KMS-11 (cell line): ENCODE measurements at regions not wholly inside any gene's neighbourhood (a gene's known extent, or its start where the extent isn't known, plus 50 kb on each side); places are given as distances from the start of the nearest gene placed in this dataset.

Source experiments
- H2AFZ ChIP-seq: fragments of 200-600 bp; sonication (generic); 2 replicates; pipeline ENCODE4 v1.6.1; 2016; ENCODE audit warnings: antibody characterized with exemption, mixed run types, low read depth
- H3K27ac ChIP-seq: fragments of 200-600 bp; sonication (generic); 2 replicates; pipeline ENCODE4 v1.6.1; 2016; ENCODE audit warnings: mild to moderate bottlenecking, mixed run types
- H3K27me3 ChIP-seq: fragments of 200-600 bp; sonication (generic); 2 replicates; pipeline ENCODE4 v1.6.1; 2017; ENCODE audit warnings: mild to moderate bottlenecking, low read depth, mixed run types, moderate library complexity; ENCODE audit not compliant: insufficient read depth
- H3K36me3 ChIP-seq: fragments of 200-600 bp; sonication (generic); 2 replicates; pipeline ENCODE4 v1.6.1; 2017; ENCODE audit warnings: mild to moderate bottlenecking, mixed run types; ENCODE audit not compliant: insufficient read depth
- H3K4me1 ChIP-seq: fragments of 200-600 bp; sonication (generic); 2 replicates; pipeline ENCODE4 v1.6.1; 2016; ENCODE audit warnings: mild to moderate bottlenecking, low read depth, mixed run types; ENCODE audit not compliant: poor library complexity, severe bottlenecking
- H3K4me2 ChIP-seq: fragments of 200-600 bp; sonication (generic); 2 replicates; pipeline ENCODE4 v1.7.0; 2016; ENCODE audit warnings: mild to moderate bottlenecking, mixed run types
- H3K4me3 ChIP-seq: fragments of 200-600 bp; sonication (generic); IDR thresholded peaks from 2 replicates; pipeline ENCODE4 v1.6.1; 2017; ENCODE audit warnings: low read depth, low read length, mixed read lengths; ENCODE audit not compliant: insufficient read depth
- H3K79me2 ChIP-seq: fragments of 200-600 bp; sonication (generic); 2 replicates; pipeline ENCODE4 v1.6.1; 2016; ENCODE audit warnings: low read depth, mixed run types; ENCODE audit not compliant: insufficient read depth
- H3K9ac ChIP-seq: fragments of 200-600 bp; sonication (generic); 2 replicates; pipeline ENCODE4 v1.6.1; 2016; ENCODE audit warnings: mild to moderate bottlenecking, mixed run types
- H4K20me1 ChIP-seq: fragments of 200-600 bp; sonication (generic); 2 replicates; pipeline ENCODE4 v1.6.1; 2016; ENCODE audit warnings: mild to moderate bottlenecking, mixed run types; ENCODE audit not compliant: insufficient read depth
- TF ChIP-seq, protein P1 (sequence below): fragments of 200-600 bp; sonication (generic); conservative IDR thresholded peaks from 2 replicates; pipeline ENCODE4 v1.6.1; 2017; ENCODE audit warnings: low read depth, mild to moderate bottlenecking, antibody characterized with exemption, low read length, moderate library complexity, mixed read lengths

DNA sequence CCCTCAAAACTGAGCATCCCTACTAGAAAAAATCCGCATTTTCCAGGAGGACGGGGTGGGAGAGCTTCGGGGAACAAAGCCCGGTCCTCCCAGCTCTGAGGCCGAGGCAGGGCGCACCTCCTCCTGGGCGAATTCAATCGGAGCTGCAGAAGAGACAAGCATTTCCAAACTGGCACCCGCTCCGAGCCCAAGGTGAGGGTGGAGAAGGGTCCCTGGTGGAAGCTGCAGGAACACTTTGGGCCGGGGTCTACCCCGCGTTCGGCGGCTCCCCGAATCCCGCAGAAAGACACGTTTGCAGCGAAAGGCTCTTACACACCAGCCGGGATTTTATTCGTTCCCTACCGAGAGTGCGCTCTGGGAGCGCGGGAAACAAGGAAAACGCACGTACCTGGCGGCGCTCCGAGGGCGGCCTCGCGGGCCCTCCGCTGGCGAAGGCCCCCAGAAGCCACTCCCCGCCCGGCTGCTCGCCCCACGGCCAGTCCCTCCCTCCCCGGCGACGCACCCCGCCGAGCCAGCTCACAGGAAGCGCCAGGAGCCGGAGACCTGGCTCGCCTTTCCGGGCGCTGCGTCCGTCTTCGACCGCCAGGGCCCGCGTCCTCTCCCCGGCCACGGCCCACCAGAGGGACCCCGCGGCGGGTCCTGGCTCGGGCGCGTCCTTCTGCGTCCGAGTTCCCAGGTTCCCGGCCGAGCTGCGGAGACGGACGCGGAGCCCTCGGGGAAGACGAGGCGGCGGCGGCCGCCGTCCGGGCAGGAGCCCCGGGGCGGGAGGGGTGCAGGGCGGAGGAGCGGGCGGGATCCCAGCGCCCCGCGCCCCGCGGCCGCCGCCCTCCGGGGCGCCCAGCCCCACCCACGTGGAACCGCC lies 49.8 kb upstream of the BAHCC1 start:
- no peak overlapping the region for H3K9ac ChIP-seq
- no peak overlapping the region for H3K4me3 ChIP-seq
- no peaks in the 10 kb centered on the region for H3K79me2 ChIP-seq
- no peak overlapping the region for H3K4me2 ChIP-seq
- no peaks in the 10 kb centered on the region for H3K4me1 ChIP-seq
- no peaks in the 10 kb centered on the region for H3K36me3 ChIP-seq
- H4K20me1 ChIP-seq: no peaks in the 10 kb centered on the region
- H3K27ac ChIP-seq: no peak overlapping the region
- TF ChIP-seq, protein P1, sequence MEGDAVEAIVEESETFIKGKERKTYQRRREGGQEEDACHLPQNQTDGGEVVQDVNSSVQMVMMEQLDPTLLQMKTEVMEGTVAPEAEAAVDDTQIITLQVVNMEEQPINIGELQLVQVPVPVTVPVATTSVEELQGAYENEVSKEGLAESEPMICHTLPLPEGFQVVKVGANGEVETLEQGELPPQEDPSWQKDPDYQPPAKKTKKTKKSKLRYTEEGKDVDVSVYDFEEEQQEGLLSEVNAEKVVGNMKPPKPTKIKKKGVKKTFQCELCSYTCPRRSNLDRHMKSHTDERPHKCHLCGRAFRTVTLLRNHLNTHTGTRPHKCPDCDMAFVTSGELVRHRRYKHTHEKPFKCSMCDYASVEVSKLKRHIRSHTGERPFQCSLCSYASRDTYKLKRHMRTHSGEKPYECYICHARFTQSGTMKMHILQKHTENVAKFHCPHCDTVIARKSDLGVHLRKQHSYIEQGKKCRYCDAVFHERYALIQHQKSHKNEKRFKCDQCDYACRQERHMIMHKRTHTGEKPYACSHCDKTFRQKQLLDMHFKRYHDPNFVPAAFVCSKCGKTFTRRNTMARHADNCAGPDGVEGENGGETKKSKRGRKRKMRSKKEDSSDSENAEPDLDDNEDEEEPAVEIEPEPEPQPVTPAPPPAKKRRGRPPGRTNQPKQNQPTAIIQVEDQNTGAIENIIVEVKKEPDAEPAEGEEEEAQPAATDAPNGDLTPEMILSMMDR: no peak
- no peak overlapping the region for H2AFZ ChIP-seq
- peaks cover 79% of the 10 kb centered on the region for H3K27me3 ChIP-seq
